OCI-LY3 (cell line): ENCODE measurements at regions not wholly inside any gene's neighbourhood (a gene's known extent, or its start where the extent isn't known, plus 50 kb on each side); places are given as distances from the start of the nearest gene placed in this dataset.

Experiments
- H2AFZ ChIP-seq: fragments of 200-600, 300-600 bp; shearing (Covaris generic); 2 replicates; pipeline ENCODE4 v1.6.0; 2014; ENCODE audit warnings: antibody characterized with exemption, low read depth, low read length
- H3K27ac ChIP-seq: fragments of 200-600, 300-600 bp; sonication (generic); 2 replicates; pipeline ENCODE4 v1.5.1; 2014; ENCODE audit warnings: mild to moderate bottlenecking, low read length, moderate library complexity, mixed read lengths
- H3K27me3 ChIP-seq: fragments of 200-600, 300-600 bp; sonication (generic); 2 replicates; pipeline ENCODE4 v1.6.1; 2014; ENCODE audit warnings: low read depth, low read length, mixed read lengths
- H3K36me3 ChIP-seq: fragments of 200-600, 300-600 bp; sonication (generic); replicated peaks from 2 replicates; pipeline ENCODE3; 2014; ENCODE audit warnings: low read depth, low read length, mixed read lengths
- H3K4me1 ChIP-seq: fragments of 300-600, 200-600 bp; sonication (generic); 2 replicates; pipeline ENCODE4 v1.6.1; 2014; ENCODE audit warnings: low read length, mixed read lengths
- H3K4me2 ChIP-seq: fragments of 200-600, 300-600 bp; sonication (generic); 2 replicates; pipeline ENCODE4 v1.6.1; 2014; ENCODE audit warnings: low read length, mixed read lengths
- H3K4me3 ChIP-seq: fragments of 300-600, 200-600 bp; sonication (generic); 2 replicates; pipeline ENCODE4 v1.5.1; 2014; ENCODE audit warnings: antibody characterized with exemption, mild to moderate bottlenecking, low read length, moderate library complexity
- H3K79me2 ChIP-seq: fragments of 300-600, 200-600 bp; shearing (Covaris generic); 2 replicates; pipeline ENCODE4 v1.6.1; 2014; ENCODE audit warnings: mild to moderate bottlenecking, low read length, mixed read lengths
- H3K9ac ChIP-seq: fragments of 300-600, 200-600 bp; shearing (Covaris generic); 2 replicates; pipeline ENCODE4 v1.6.0; 2014; ENCODE audit warnings: mild to moderate bottlenecking, low read length, moderate library complexity
- H3K9me3 ChIP-seq: fragments of 200-600, 300-600 bp; shearing (Covaris generic); 2 replicates; pipeline ENCODE4 v1.6.1; 2014; ENCODE audit warnings: low read length, mixed read lengths; ENCODE audit not compliant: insufficient read depth
- H4K20me1 ChIP-seq: fragments of 200-600, 300-600 bp; sonication (generic); 2 replicates; pipeline ENCODE4 v1.6.1; 2016; ENCODE audit warnings: low read length, mixed read lengths; ENCODE audit not compliant: insufficient read depth
- EZH2phosphoT487 ChIP-seq: fragments of 200-600 bp; shearing (Covaris generic); IDR thresholded peaks from 2 replicates; pipeline ENCODE4 v1.6.1; 2018; ENCODE audit warnings: antibody characterized with exemption, mixed run types, low read depth
- TF ChIP-seq, protein P1 (sequence below): fragments of 200-600, 300-600 bp; sonication (generic); IDR thresholded peaks from 2 replicates; pipeline ENCODE4 v1.5.1; 2014; ENCODE audit warnings: antibody characterized with exemption, low read length, low read depth

DNA sequence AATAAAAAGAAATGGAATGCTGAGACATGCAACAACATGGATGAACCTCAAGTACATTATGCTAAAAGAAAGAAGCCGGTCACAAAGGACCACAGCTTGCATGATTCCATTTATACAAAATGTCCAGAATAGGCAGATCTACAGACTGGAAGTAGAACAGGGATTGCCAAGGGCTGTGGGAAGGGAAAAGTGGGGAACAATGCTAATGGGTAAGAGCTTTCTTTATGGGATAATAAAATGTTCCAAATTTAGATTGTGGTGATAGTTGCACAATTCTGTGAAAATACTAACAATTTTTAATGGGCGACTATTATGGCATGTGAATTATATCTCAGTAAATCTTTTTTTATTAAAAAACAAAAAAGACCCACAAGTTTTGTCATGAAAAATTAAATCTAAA lies 106.2 kb downstream of the TMCO5A start:
- Histone ChIP-seq H3K27ac (no peak overlapping the region), H2AFZ (no peak overlapping the region), H3K4me1 (peaks cover 7% of the 10 kb centered on the region), H3K79me2 (no peaks in the 10 kb centered on the region), H3K4me2 (no peak overlapping the region), H3K9me3 (no peaks in the 10 kb centered on the region), H3K36me3 (no peaks in the 10 kb centered on the region), H3K9ac (no peak overlapping the region), H3K4me3 (no peak overlapping the region), H4K20me1 (no peaks in the 10 kb centered on the region), H3K27me3 (no peaks in the 10 kb centered on the region)
- TF ChIP-seq, protein P1, sequence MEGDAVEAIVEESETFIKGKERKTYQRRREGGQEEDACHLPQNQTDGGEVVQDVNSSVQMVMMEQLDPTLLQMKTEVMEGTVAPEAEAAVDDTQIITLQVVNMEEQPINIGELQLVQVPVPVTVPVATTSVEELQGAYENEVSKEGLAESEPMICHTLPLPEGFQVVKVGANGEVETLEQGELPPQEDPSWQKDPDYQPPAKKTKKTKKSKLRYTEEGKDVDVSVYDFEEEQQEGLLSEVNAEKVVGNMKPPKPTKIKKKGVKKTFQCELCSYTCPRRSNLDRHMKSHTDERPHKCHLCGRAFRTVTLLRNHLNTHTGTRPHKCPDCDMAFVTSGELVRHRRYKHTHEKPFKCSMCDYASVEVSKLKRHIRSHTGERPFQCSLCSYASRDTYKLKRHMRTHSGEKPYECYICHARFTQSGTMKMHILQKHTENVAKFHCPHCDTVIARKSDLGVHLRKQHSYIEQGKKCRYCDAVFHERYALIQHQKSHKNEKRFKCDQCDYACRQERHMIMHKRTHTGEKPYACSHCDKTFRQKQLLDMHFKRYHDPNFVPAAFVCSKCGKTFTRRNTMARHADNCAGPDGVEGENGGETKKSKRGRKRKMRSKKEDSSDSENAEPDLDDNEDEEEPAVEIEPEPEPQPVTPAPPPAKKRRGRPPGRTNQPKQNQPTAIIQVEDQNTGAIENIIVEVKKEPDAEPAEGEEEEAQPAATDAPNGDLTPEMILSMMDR, result no peak
- no peak for TF ChIP-seq EZH2phosphoT487

DNA sequence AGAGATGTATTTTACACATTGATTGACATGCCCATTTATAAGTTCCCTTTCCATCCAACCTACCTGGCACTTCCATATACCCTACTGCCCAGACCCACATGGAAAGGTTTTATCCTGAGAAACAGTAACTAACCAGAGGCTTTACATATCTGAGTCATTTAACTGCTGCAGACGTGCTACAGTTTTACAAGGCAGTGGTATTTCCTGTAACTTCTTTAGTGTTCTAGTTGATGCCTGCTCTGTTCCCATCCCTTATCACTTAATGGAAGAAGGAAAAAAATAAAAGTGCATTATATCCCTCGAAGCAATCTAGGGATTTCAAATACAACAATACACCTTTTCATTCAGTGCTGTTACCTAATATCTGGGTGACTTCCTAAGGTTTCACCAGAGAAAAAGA lies 107.1 kb downstream of the TMCO5A start:
- no peak overlapping the region for H3K4me3 ChIP-seq
- no peak overlapping the region for H2AFZ ChIP-seq
- H3K4me2 ChIP-seq, result no peak overlapping the region
- no peak overlapping the region for H3K27ac ChIP-seq
- no peak overlapping the region for H3K9ac ChIP-seq
- H3K79me2 ChIP-seq, result no peaks in the 10 kb centered on the region
- no peaks in the 10 kb centered on the region for H3K27me3 ChIP-seq
- H3K36me3 ChIP-seq, result no peaks in the 10 kb centered on the region
- TF ChIP-seq EZH2phosphoT487, result no peak
- TF ChIP-seq, protein P1, result no peak
- H3K4me1 ChIP-seq, result peaks cover 6% of the 10 kb centered on the region
- H3K9me3 ChIP-seq, result no peaks in the 10 kb centered on the region
- H4K20me1 ChIP-seq, result no peaks in the 10 kb centered on the region

DNA sequence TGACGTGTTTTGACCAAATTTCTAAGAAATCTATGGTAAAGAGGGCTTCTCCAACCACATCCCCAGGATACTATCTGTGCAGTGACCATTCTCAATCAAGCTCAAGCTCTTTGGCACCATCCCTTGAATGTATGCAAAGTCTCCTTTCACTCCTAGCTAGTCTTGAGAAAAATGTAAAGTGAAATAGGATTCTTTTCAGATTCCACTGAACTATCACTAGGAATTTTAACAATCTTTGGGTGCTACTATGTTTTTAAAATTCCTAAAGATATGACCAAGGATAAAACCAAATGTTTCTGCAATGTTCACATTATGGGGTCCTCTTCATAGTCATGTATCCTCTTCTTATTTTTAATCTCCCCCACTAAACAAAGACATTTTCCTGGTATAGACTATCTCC lies 107.8 kb downstream of the TMCO5A start:
- no peak for TF ChIP-seq EZH2phosphoT487
- TF ChIP-seq, protein P1, result no peak
- Histone ChIP-seq H3K9me3 (no peaks in the 10 kb centered on the region), H3K36me3 (no peaks in the 10 kb centered on the region), H3K79me2 (no peaks in the 10 kb centered on the region), H2AFZ (no peak overlapping the region), H3K27me3 (no peaks in the 10 kb centered on the region), H3K4me2 (no peak overlapping the region), H3K4me3 (no peak overlapping the region), H3K4me1 (no peaks in the 10 kb centered on the region), H3K27ac (no peak overlapping the region), H3K9ac (no peak overlapping the region), H4K20me1 (no peaks in the 10 kb centered on the region)

- TF ChIP-seq EZH2phosphoT487, result no peak
- TF ChIP-seq, protein P1, result no peak
- Histone ChIP-seq H3K27me3 (no peaks in the 10 kb centered on the region), H3K27ac (no peak overlapping the region), H2AFZ (no peak overlapping the region), H3K9me3 (no peaks in the 10 kb centered on the region), H3K4me2 (no peak overlapping the region), H3K36me3 (no peaks in the 10 kb centered on the region), H3K4me1 (peaks cover 3% of the 10 kb centered on the region), H3K4me3 (no peak overlapping the region), H4K20me1 (no peaks in the 10 kb centered on the region), H3K9ac (no peak overlapping the region), H3K79me2 (no peaks in the 10 kb centered on the region)
Observed at GRCh38 chr15:38042707-38043445, 108.4 kb downstream of the TMCO5A start.
